ENCODE measurements at regions not wholly inside any gene's neighbourhood (a gene's known extent, or its start where the extent isn't known, plus 50 kb on each side); places are given as distances from the start of the nearest gene placed in this dataset.
"Not testable (repeated sequence)": the region's sequence is repeated elsewhere in the genome, so short reads cannot be mapped to it uniquely, and the experiment has no call there.

DNA sequence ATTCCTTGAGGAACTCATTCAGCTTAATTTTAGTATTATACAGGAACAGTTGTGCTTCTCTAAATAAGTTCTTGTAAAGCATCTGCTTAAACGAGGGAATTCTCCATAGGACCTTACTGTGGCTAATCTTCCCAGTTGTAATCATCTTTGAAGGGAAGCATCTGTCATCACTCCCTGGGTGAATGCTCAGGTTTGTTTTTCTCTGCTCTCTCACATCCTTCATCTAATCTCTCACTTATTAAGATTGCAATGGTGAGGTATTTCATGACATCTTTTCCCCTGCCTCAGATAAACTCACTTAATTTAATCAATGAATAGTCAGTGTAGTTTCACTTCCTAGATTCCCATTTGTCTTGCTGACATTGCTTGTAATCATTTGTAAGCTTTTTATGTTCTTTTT lies 121.8 kb upstream of the ADAMTS3 start:
- DNase-seq (ENCODE audit: low read depth): no peak
- TF ChIP-seq CTCF (conservative IDR thresholded peaks at IDR 0.05; ENCODE audit: low read depth, low read length): no peak

GRCh38 chr4:72689923-72690322 lies 120.9 kb upstream of the ADAMTS3 start:
- no peak overlapping the region for H3K4me3 ChIP-seq (ENCODE audit: low read length)
- no peak for TF ChIP-seq CTCF (conservative IDR thresholded peaks at IDR 0.05; ENCODE audit: low read depth, low read length)
- DNase-seq (ENCODE audit: low read depth): no peak

More for the DNA sequence above, 121.8 kb upstream of the ADAMTS3 start:
- H3K4me3 ChIP-seq (ENCODE audit: low read length): no peak overlapping the region

DNA sequence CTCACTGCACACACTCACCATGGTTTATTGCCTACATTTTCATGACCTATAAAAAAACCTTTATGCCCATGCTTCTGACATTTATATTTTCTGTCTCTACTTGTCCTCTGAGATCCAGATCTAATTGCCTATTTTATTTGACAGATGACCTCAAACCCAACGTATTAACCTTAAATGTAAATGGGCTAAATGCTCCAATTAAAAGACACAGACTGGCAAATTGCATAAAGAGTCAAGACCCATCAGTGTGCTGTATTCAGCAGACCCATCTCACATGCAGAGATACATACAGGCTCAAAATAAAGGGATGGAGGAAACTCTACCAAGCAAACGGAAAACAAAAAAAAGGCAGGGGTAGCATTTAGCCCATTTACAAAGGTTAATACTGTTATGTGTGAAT lies 117.4 kb upstream of the ADAMTS3 start:
- not testable (repeated sequence) for H3K4me3 ChIP-seq (ENCODE audit: low read length); DNase-seq (ENCODE audit: low read depth)

DNA sequence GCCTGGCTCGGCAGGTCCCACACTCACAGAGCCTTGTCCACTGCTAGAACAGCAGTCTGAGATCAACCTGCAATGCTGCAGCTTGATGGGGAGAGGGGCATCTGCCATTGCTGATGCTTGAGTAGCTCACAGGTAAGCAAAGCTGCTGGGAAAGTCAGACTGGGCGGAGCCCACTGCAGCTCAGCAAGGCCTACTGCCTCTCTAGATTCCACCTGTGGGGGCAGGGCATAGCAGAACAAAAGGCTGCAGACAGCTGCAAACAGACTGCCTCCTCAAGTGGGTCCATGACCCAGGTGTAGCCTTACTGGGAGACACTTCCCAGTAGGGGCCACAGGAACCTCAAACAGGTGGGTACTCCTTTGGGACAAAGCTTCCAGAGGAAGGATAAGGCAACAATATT lies 110.6 kb upstream of the ADAMTS3 start:
- no peak for DNase-seq (ENCODE audit: low read depth)
- TF ChIP-seq CTCF (conservative IDR thresholded peaks at IDR 0.05; ENCODE audit: low read depth, low read length): no peak
- H3K4me3 ChIP-seq (ENCODE audit: low read length): no peak overlapping the region

DNA sequence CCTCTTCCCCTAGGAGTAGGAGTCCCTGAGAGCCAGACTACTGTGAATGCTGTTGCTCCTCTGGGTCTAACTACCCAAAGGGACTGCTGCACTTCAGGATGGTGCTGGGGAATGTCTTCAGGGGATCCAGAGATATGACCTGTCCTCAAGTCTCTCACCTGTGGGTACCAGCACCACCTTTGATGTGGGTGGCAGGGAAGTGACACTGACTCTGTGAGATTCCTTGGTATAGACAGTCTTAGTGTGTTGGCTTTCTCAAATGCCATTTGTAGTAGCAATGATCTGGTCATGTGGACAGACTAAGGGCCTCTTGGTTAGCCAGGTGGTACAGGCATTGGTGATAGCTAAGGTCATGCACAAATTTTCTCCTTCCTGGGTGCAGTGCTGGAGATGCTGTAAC lies 108.9 kb upstream of the ADAMTS3 start:
- DNase-seq (ENCODE audit: low read depth): no peak
- no peak for TF ChIP-seq CTCF (conservative IDR thresholded peaks at IDR 0.05; ENCODE audit: low read depth, low read length)
- no peak overlapping the region for H3K4me3 ChIP-seq (ENCODE audit: low read length)

DNA sequence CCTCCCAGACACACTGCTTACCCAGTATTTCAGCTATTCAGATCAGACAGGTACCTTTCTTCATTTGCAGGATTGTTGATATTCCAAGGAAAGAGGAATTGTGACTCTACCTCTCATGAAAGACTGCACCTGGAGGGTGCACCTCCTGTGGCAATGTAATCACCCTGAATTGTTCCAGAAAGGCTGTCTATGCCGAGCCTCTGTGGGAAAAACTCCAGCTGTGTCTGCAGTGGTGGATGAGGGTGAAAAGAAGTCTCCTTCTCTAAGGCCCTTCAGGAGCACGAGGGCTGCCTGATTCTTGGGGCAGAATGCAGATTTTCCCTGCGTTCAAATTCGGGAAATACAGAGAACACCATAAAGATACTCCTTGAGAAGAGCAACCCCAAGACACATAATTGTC lies 108.2 kb upstream of the ADAMTS3 start:
- H3K4me3 ChIP-seq (ENCODE audit: low read length): no peak overlapping the region
- TF ChIP-seq CTCF (conservative IDR thresholded peaks at IDR 0.05; ENCODE audit: low read depth, low read length): no peak
- no peak for DNase-seq (ENCODE audit: low read depth)

GRCh38 chr4:72671980-72672379 lies 103.0 kb upstream of the ADAMTS3 start:
- no peak for DNase-seq (ENCODE audit: low read depth)
- TF ChIP-seq CTCF (conservative IDR thresholded peaks at IDR 0.05; ENCODE audit: low read depth, low read length): no peak
- H3K4me3 ChIP-seq (ENCODE audit: low read length): no peak overlapping the region

DNA sequence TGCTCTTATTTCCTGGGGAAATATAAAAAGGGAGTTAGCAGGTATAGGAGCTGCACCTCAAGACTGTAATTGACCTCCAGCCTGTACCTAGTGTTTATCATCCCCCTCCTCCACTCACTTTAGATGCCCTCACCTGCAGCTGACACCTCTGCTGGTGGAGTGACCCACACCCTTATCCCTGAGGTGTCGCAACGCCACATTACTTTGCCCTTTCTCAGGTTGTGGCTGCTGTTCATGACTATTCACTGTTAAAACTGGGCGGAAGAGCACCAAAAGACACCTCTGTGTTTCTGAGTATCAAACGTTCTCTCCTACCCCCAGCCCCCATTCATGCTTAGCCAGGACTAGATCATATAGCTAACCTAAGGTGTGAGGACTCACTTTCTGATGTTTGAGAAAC lies 101.5 kb upstream of the ADAMTS3 start:
- no peak for DNase-seq (ENCODE audit: low read depth)
- H3K4me3 ChIP-seq (ENCODE audit: low read length): no peak overlapping the region
- TF ChIP-seq CTCF (conservative IDR thresholded peaks at IDR 0.05; ENCODE audit: low read depth, low read length): no peak

Data from retinal pigment epithelial cell (primary cell).